ENCODE measurements at regions not wholly inside any gene's neighbourhood (a gene's known extent, or its start where the extent isn't known, plus 50 kb on each side); places are given as distances from the start of the nearest gene placed in this dataset.

DNA sequence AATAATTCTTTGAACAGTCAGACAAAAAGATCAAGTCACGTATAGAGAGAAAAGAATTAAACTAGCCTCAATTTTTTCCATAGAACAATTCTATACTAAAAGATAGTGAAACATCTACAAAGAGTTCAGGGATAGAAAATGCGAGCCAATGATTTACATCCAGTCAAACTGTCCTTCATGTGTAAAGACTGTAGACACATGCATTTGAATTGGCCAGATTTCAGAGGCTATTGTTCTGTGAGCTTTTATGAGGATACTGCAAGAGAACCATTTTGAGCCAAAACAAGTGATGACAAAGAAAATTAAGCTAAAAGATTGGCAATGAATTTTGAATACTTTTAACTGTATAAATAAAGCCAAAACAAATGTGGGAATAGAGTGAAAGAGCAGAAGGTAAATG, 1230.3 kb downstream of the RPA4 start:
- H3K14ac ChIP-seq (ENCODE audit: insufficient read depth, low read length), result no peak overlapping the region
- TF ChIP-seq, protein P1, sequence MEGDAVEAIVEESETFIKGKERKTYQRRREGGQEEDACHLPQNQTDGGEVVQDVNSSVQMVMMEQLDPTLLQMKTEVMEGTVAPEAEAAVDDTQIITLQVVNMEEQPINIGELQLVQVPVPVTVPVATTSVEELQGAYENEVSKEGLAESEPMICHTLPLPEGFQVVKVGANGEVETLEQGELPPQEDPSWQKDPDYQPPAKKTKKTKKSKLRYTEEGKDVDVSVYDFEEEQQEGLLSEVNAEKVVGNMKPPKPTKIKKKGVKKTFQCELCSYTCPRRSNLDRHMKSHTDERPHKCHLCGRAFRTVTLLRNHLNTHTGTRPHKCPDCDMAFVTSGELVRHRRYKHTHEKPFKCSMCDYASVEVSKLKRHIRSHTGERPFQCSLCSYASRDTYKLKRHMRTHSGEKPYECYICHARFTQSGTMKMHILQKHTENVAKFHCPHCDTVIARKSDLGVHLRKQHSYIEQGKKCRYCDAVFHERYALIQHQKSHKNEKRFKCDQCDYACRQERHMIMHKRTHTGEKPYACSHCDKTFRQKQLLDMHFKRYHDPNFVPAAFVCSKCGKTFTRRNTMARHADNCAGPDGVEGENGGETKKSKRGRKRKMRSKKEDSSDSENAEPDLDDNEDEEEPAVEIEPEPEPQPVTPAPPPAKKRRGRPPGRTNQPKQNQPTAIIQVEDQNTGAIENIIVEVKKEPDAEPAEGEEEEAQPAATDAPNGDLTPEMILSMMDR (conservative IDR thresholded peaks at IDR 0.05), result no peak
- H3K9me3 Mint-ChIP-seq, result peaks cover 0 to 4% of the 10 kb centered on the region in 2 experiments; a peak in 1 of 5 replicates

More for the DNA sequence above, 1230.3 kb downstream of the RPA4 start:
- WGBS (ENCODE audit: extremely low coverage, insufficient read length, low lambda C conversion rate), result no CpG with 5 or more reads among the region's 2 CpGs
- H3K23ac ChIP-seq (ENCODE audit: insufficient read length, low read depth, low read length), result no peak overlapping the region
- H4K5ac ChIP-seq (ENCODE audit: insufficient read length, low read depth, low read length), result no peak overlapping the region
- no peak overlapping the region for H4K91ac ChIP-seq (ENCODE audit: insufficient read length, low read depth, low read length)
- H3K4me1 Mint-ChIP-seq, result peaks cover 29 to 51% of the 10 kb centered on the region in 2 experiments
- no peak overlapping the region for H3K4me2 ChIP-seq (ENCODE audit: insufficient read depth, insufficient read length, low read length)
- no peaks in the 10 kb centered on the region; the same call in 1 of the 2 replicates for H3K4me1 ChIP-seq (ENCODE audit: insufficient read depth, low read length)
- H3K4me3 Mint-ChIP-seq, result no peak overlapping the region
- H2BK5ac ChIP-seq (ENCODE audit: insufficient read length, low read length), result no peak overlapping the region
- H3K56ac ChIP-seq (ENCODE audit: insufficient read length, low read depth, low read length), result no peak overlapping the region
- no peaks in the 10 kb centered on the region for H3K23me2 ChIP-seq (ENCODE audit: insufficient read length, low read depth, low read length, poor library complexity, severe bottlenecking)
- no peak overlapping the region for H3K9ac ChIP-seq (ENCODE audit: extremely low read depth, insufficient read length, low read length)
- H3K9me3 ChIP-seq (ENCODE audit: control insufficient read depth, low read depth, low read length), result no peaks in the 10 kb centered on the region
- peaks cover 5 to 23% (median 8%) of the 10 kb centered on the region in 3 experiments; a peak in 6 of 7 replicates for H3K36me3 Mint-ChIP-seq (ENCODE audit: insufficient read depth in 1 of 3, low read depth in 3 of 3)
- H3K27me3 Mint-ChIP-seq (ENCODE audit: low read depth), result no peaks in the 10 kb centered on the region
- H3T11ph ChIP-seq (ENCODE audit: low read length), result no peak overlapping the region
- no peak overlapping the region for H2AK5ac ChIP-seq (ENCODE audit: insufficient read length, low read length)
- no peak overlapping the region for H3K27ac ChIP-seq (ENCODE audit: insufficient read length, low read depth, low read length)
- no peak for DNase-seq
- H2BK15ac ChIP-seq (ENCODE audit: low read depth, low read length), result no peak overlapping the region
- H3K4ac ChIP-seq (ENCODE audit: low read depth, low read length), result no peak overlapping the region
- no peaks in the 10 kb centered on the region for H3K27me3 ChIP-seq (ENCODE audit: insufficient read depth, low read length)
- no peak overlapping the region for H2AFZ ChIP-seq (ENCODE audit: low read length)
- H3K18ac ChIP-seq (ENCODE audit: insufficient read length, low read depth, low read length), result no peak overlapping the region
- H3K27ac Mint-ChIP-seq, result peak overlapping the region in 2 of 3 experiments; percentile 5 to 31; a peak in 2 of 7 replicates
- H2BK12ac ChIP-seq (ENCODE audit: insufficient read length, low read depth, low read length), result no peak overlapping the region
- no peak overlapping the region for H4K8ac ChIP-seq (replicated peaks; ENCODE audit: insufficient read length, low read depth, low read length)
- no peak overlapping the region for H2BK120ac ChIP-seq (ENCODE audit: low read depth, low read length, poor library complexity, severe bottlenecking)
- H3K79me2 ChIP-seq (ENCODE audit: insufficient read depth, low read length), result no peaks in the 10 kb centered on the region
- no peaks in the 10 kb centered on the region for H4K20me1 ChIP-seq (ENCODE audit: control insufficient read depth, insufficient read depth, insufficient read length)
- H3K79me1 ChIP-seq (ENCODE audit: insufficient read depth, low read depth, low read length, poor library complexity, severe bottlenecking), result no peaks in the 10 kb centered on the region
- no peak overlapping the region for H2BK20ac ChIP-seq (ENCODE audit: low read depth, low read length, poor library complexity, severe bottlenecking)

Data from H9 (cell line).